Subcutaneous abdominal adipose tissue (tissue), 5 donors: ENCODE measurements at regions not wholly inside any gene's neighbourhood (a gene's known extent, or its start where the extent isn't known, plus 50 kb on each side); places are given as distances from the start of the nearest gene placed in this dataset.

Experiments used
- H3K27ac ChIP-seq: one replicate; pipeline ENCODE4 v1.7.0; 2013; ENCODE audit warnings: low read depth, mild to moderate bottlenecking, inconsistent platforms, low read length, moderate library complexity
- H3K27me3 ChIP-seq, 5 donors: one replicate each; pipeline ENCODE4 v1.7.0; 2013; ENCODE audit warnings: low read length in 5 of 5, inconsistent platforms in 1 of 5; ENCODE audit not compliant: control insufficient read depth in 5 of 5, insufficient read depth in 4 of 5
- H3K36me3 ChIP-seq, 5 donors: one replicate each; pipeline ENCODE4 v1.7.0; 2013; ENCODE audit warnings: low read length in 5 of 5; ENCODE audit not compliant: control insufficient read depth in 5 of 5, insufficient read depth in 5 of 5
- H3K4me1 ChIP-seq, 5 donors: one replicate each; pipeline ENCODE4 v1.7.0; 2013; ENCODE audit warnings: low read length in 5 of 5, mild to moderate bottlenecking in 3 of 5, moderate library complexity in 1 of 5; ENCODE audit not compliant: control insufficient read depth in 5 of 5, insufficient read depth in 5 of 5
- H3K4me3 ChIP-seq, 5 donors: one replicate each; pipeline ENCODE4 v1.7.0; 2013; ENCODE audit warnings: low read length in 5 of 5, low read depth in 1 of 5
- H3K9ac ChIP-seq, 5 donors: one replicate each; pipeline ENCODE4 v1.7.0; 2013; ENCODE audit warnings: low read length in 5 of 5, mild to moderate bottlenecking in 4 of 5, moderate library complexity in 3 of 5
- H3K9me3 ChIP-seq, 5 donors: one replicate each; pipeline ENCODE4 v1.7.0; 2013; ENCODE audit warnings: low read length in 5 of 5; ENCODE audit not compliant: control insufficient read depth in 5 of 5
- donor health status: healthy.
- donor health status: healthy.
- donor health status: healthy.
- donor health status: healthy.
- donor health status: healthy.

DNA sequence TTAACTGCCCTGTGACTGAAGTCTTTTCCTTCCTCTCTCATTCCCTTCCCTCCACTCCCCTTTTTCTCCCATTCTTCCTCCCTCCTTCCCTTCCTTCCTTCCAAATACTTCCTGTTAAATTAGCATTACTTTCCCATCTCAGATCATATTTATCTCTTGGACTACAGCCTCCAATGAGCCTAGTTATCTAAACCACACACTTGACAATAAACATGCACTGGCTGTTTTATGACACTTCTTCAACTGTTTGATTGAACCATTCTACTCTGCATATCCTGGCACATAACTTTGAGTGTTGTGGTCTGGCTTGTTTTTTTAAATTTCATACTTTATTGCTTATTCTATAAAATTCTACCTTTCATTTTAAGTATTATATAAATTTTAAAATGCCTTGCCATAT is 1860.8 kb upstream of the LRRTM1 start:
- Histone ChIP-seq H3K36me3 (no peaks in the 10 kb centered on the region), H3K4me1 (no peaks in the 10 kb centered on the region), H3K27ac (no peak overlapping the region), H3K9me3 (no peaks in the 10 kb centered on the region), H3K27me3 (no peaks in the 10 kb centered on the region), H3K9ac (no peak overlapping the region), H3K4me3 (no peak overlapping the region)

GRCh38 chr2:82158150-82158549 is 1853.6 kb upstream of the LRRTM1 start:
- Histone ChIP-seq H3K4me3 (no peak overlapping the region), H3K4me1 (no peaks in the 10 kb centered on the region), H3K9ac (no peak overlapping the region), H3K27ac (no peak overlapping the region), H3K36me3 (no peaks in the 10 kb centered on the region), H3K9me3 (peaks cover 0 to 2% (median 0%) of the 10 kb centered on the region in 5 donors), H3K27me3 (no peaks in the 10 kb centered on the region)

GRCh38 chr2:82155469-82155868 is 1850.9 kb upstream of the LRRTM1 start:
- Histone ChIP-seq H3K9ac (no peak overlapping the region), H3K27me3 (no peaks in the 10 kb centered on the region), H3K36me3 (no peaks in the 10 kb centered on the region), H3K4me3 (no peak overlapping the region), H3K27ac (no peak overlapping the region), H3K9me3 (peaks cover 0 to 2% (median 0%) of the 10 kb centered on the region in 5 donors), H3K4me1 (no peaks in the 10 kb centered on the region)

DNA sequence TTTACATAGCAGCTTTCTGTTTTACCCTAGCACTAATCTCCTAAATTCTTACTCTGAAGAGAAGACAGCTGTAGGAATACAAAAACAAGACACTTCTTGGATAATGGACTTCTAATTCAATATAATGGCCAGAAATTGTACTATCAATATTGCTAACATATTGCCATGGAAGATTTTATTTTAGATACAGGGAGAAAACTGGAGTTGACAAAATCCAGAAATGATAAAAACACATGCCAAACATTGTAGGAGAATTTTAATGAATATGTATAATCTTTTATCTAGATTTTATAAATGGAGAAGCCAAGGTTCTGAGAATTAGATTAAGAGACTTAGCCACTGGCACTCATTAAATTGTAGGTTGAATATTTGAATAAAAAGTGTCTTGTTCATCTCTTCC is 1838.8 kb upstream of the LRRTM1 start:
- Histone ChIP-seq H3K27me3 (no peaks in the 10 kb centered on the region), H3K36me3 (no peaks in the 10 kb centered on the region), H3K9me3 (no peaks in the 10 kb centered on the region), H3K4me1 (no peaks in the 10 kb centered on the region), H3K9ac (no peak overlapping the region), H3K27ac (no peak overlapping the region), H3K4me3 (no peak overlapping the region)

DNA sequence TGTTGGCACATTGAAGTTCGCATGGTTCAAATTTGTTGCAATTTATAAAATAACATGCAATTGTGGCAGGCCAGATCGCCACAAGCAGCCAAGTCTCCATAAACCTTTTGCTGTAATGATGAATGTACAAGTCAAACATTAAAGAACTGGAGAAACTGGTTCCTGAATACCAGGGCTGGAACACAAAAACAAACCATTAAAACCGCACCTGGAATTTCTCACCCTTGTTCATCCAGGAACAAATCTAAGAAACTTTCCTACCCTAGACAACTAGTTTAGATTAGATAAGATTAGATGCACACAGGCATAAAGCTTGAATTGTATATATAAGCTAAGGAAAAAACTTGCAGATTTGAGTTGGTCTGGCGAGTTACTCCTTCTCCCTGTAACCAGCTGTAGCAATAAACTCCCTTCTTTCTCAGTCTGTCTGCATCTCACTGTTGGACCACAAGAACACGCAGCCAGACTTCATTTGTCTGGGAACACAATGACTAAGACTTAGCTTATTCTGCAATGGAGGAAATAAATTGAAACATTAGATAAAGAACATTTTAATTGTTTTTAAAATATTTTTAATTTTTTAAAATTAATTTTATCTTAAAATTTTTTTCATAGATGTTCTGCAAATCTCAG is 1835.5 kb upstream of the LRRTM1 start:
- no peaks in the 10 kb centered on the region for H3K9me3 ChIP-seq
- H3K36me3 ChIP-seq: no peaks in the 10 kb centered on the region
- no peak overlapping the region for H3K27ac ChIP-seq
- H3K4me3 ChIP-seq: no peak overlapping the region
- no peaks in the 10 kb centered on the region for H3K27me3 ChIP-seq
- H3K4me1 ChIP-seq: no peaks in the 10 kb centered on the region
- no peak overlapping the region for H3K9ac ChIP-seq

GRCh38 chr2:82137441-82137840 is 1832.9 kb upstream of the LRRTM1 start:
- Histone ChIP-seq H3K9me3 (no peaks in the 10 kb centered on the region), H3K36me3 (no peaks in the 10 kb centered on the region), H3K4me3 (no peak overlapping the region), H3K27ac (no peak overlapping the region), H3K9ac (no peak overlapping the region), H3K4me1 (no peaks in the 10 kb centered on the region), H3K27me3 (no peaks in the 10 kb centered on the region)

DNA sequence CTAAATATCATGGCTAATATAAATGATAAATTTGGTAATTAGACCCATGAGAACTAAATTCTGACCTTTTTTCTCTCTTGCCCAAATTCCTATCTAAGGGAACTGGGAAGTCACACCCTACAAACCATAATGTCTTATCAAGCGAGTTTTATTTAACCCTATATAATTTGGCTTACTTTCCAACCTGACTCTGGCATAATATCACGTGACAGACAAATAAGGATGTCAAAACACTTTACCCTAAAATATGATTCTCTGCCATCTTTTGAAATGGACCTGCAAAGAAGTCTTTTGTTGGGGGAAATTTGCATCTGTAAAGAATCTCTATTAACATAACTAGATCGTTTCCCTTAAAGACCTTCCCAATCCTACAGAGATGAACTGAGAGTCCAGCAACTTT is 1823.5 kb upstream of the LRRTM1 start:
- Histone ChIP-seq H3K9ac (no peak overlapping the region), H3K4me1 (no peaks in the 10 kb centered on the region), H3K36me3 (no peaks in the 10 kb centered on the region), H3K9me3 (peaks cover 0 to 10% (median 3%) of the 10 kb centered on the region in 5 donors), H3K27ac (no peak overlapping the region), H3K4me3 (no peak overlapping the region), H3K27me3 (no peaks in the 10 kb centered on the region)

DNA sequence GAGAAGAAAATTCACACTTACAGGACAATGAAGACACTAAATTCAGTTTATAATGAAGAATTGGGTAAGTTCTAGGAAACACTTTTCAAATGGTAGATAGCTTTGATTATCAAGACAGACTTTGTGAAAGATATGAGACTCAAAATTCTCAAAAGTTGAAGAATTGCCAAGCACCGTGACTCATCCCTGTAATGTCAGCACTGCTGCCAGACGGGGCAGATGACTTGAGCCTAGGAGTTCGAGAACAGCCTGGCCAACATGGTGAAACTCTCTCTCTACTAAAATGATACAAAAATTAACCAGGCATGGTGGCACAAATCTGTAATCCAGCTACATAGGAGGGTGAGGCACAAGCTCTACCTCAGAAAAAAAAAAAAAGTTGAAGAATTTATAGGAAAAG is 1820.1 kb upstream of the LRRTM1 start:
- Histone ChIP-seq H3K9ac (no peak overlapping the region), H3K4me3 (no peak overlapping the region), H3K4me1 (no peaks in the 10 kb centered on the region)

GRCh38 chr2:82120654-82121053 is 1816.1 kb upstream of the LRRTM1 start:
- Histone ChIP-seq H3K27ac (no peak overlapping the region), H3K4me1 (no peaks in the 10 kb centered on the region), H3K4me3 (no peak overlapping the region), H3K36me3 (no peaks in the 10 kb centered on the region), H3K27me3 (no peaks in the 10 kb centered on the region), H3K9ac (no peak overlapping the region), H3K9me3 (no peaks in the 10 kb centered on the region)

More for the DNA sequence above, 1820.1 kb upstream of the LRRTM1 start:
- Histone ChIP-seq H3K27me3 (no peaks in the 10 kb centered on the region), H3K9me3 (peaks cover 0 to 6% (median 0%) of the 10 kb centered on the region in 5 donors), H3K27ac (no peak overlapping the region), H3K36me3 (no peaks in the 10 kb centered on the region)

DNA sequence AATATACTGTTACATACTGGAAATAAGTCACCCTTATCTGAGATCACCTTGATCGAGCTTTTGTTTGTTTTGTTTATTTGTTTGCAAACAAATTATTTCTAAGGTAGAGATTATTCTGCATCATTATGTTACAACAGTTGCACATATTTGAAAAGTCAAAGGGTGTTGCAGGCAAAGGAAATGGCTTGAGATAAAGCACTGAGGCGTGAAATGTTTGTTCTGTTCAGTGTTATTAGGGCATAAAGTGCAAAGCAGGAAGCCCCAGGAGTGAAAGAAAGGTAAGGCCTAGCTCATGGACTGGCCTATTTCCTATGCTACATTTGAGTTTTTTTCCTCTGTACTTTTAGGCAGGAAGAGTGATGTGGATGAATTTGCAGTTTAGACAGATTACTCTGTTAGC is 1815.6 kb upstream of the LRRTM1 start:
- no peaks in the 10 kb centered on the region for H3K27me3 ChIP-seq
- H3K4me1 ChIP-seq: no peaks in the 10 kb centered on the region
- no peak overlapping the region for H3K4me3 ChIP-seq
- no peaks in the 10 kb centered on the region for H3K9me3 ChIP-seq
- H3K27ac ChIP-seq: no peak overlapping the region
- no peaks in the 10 kb centered on the region for H3K36me3 ChIP-seq
- H3K9ac ChIP-seq: no peak overlapping the region

- no peak overlapping the region for H3K27ac ChIP-seq
- no peaks in the 10 kb centered on the region for H3K36me3 ChIP-seq
- no peak overlapping the region for H3K9ac ChIP-seq
- no peaks in the 10 kb centered on the region for H3K4me1 ChIP-seq
- H3K9me3 ChIP-seq: peaks cover 0 to 10% (median 9%) of the 10 kb centered on the region in 5 donors
- H3K27me3 ChIP-seq: no peaks in the 10 kb centered on the region
- H3K4me3 ChIP-seq: no peak overlapping the region
Observed at GRCh38 chr2:82109418-82109817, 1804.9 kb upstream of the LRRTM1 start.
